Gastrocnemius medialis (tissue), 4 donors: ENCODE measurements at regions not wholly inside any gene's neighbourhood (a gene's known extent, or its start where the extent isn't known, plus 50 kb on each side); places are given as distances from the start of the nearest gene placed in this dataset.

Experiments used
- POLR2A ChIP-seq, 2 donors: fragments of 450-650 bp; IDR thresholded peaks; one replicate each; pipeline ENCODE4 v1.6.1; 2017; ENCODE audit warnings: antibody characterized with exemption in 2 of 2, mild to moderate bottlenecking in 2 of 2, moderate library complexity in 2 of 2
- TF ChIP-seq, protein P1 (sequence below), 5 experiments: fragments of 450-650 bp in 3 of 5; fragments of 200-600 bp in 2 of 5; sonication (generic) in 2 of 5; IDR thresholded peaks in 4 of 5; conservative IDR thresholded peaks in 1 of 5; 1 replicate in 4 of 5; 2 replicates in 1 of 5; pipeline ENCODE4 v1.5.1; 2016 to 2019; ENCODE audit warnings: antibody characterized with exemption in 5 of 5, mild to moderate bottlenecking in 3 of 5, moderate library complexity in 3 of 5

DNA sequence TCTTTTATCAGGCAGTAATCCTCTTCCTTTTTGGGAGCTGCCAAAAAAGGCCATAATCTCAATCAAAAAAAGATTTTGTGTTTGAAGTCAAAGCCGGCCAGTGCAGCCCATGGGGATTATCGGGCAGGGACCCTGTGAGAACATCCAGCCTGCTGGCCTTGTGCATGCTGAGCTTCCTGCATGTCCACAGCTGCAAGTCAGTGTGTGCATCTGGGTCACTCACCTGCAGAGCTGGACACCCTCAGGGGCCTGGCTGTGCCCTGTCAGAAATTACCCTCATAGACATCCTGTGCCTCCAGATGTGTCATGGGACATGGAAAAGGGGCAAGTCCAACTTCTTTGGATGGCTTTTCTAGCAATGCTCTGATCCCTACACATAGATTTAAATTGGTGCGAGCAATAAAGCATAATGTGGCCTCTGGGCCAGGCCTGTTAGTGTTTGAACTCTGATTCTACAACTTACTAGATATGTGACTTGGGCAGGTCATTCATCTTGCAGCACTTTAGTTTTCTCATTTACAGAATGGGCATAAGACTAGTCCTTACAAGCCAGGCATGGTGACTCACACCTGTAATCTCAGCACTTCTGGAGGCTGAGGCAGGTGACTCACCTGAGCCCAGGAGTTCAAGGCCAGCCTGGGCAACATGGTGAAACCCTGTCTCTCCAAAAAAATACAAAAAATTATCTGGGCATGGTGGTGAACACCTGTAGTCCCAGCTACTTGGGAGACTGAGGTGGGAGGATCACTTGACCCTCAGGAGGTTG is 81.6 kb upstream of the LARGE1 start:
- TF ChIP-seq, protein P1, sequence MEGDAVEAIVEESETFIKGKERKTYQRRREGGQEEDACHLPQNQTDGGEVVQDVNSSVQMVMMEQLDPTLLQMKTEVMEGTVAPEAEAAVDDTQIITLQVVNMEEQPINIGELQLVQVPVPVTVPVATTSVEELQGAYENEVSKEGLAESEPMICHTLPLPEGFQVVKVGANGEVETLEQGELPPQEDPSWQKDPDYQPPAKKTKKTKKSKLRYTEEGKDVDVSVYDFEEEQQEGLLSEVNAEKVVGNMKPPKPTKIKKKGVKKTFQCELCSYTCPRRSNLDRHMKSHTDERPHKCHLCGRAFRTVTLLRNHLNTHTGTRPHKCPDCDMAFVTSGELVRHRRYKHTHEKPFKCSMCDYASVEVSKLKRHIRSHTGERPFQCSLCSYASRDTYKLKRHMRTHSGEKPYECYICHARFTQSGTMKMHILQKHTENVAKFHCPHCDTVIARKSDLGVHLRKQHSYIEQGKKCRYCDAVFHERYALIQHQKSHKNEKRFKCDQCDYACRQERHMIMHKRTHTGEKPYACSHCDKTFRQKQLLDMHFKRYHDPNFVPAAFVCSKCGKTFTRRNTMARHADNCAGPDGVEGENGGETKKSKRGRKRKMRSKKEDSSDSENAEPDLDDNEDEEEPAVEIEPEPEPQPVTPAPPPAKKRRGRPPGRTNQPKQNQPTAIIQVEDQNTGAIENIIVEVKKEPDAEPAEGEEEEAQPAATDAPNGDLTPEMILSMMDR (IDR thresholded peaks at IDR 0.05 in 4 of 5, conservative IDR thresholded peaks at IDR 0.05 in 1 of 5): no peak
- TF ChIP-seq POLR2A (IDR thresholded peaks at IDR 0.05): no peak
